ENCODE measurements at regions not wholly inside any gene's neighbourhood (a gene's known extent, or its start where the extent isn't known, plus 50 kb on each side); places are given as distances from the start of the nearest gene placed in this dataset.

DNA sequence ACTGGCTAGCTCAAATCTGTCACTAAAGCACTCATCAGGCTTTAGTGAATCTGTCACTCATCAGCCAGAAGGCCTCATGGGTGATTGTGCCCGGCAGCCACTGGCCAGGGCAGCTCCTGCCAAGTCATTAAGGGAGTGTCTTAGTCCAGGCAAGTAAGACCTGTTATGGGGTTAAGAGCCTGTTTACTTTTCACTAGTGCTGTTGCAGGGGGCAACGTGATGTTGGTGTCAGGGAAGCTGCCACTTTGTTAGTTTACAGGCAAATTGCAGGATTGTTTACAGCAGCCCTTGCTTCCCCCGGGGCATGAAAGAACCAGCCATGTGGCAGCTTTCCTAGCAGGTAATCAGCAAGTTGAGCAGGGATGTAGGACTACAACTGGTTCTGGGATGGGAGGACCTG, 155.6 kb upstream of the NCAM1 start:
- TF ChIP-seq TAF1 (IDR thresholded peaks at IDR 0.05; ENCODE audit: low read depth, low read length): no peak
- no peak for TF ChIP-seq POLR2A (IDR thresholded peaks at IDR 0.05; ENCODE audit: low read depth, low read length)

All from GM12891 (cell line).